ENCODE measurements at regions not wholly inside any gene's neighbourhood (a gene's known extent, or its start where the extent isn't known, plus 50 kb on each side); places are given as distances from the start of the nearest gene placed in this dataset.

DNA sequence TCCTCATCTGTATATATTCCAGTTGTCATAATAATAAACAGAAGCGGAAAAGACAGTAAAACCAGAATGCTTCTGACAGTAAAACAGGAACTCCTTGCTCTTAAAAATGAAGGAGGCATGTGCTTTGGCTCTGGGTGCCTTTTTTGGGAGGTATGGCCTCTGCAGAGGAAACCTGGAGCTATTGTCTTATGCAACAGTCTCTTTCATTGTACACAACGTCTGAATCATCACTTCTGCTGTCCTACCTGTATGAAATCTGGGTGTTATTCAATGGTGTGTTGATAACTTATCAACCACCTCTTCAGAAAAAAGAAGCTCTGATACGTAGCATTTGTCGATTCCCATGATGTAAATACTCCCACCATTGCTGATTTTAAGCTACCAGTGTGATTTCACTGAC lies 64.8 kb downstream of the CDCA7 start:
- TF ChIP-seq, protein P1, sequence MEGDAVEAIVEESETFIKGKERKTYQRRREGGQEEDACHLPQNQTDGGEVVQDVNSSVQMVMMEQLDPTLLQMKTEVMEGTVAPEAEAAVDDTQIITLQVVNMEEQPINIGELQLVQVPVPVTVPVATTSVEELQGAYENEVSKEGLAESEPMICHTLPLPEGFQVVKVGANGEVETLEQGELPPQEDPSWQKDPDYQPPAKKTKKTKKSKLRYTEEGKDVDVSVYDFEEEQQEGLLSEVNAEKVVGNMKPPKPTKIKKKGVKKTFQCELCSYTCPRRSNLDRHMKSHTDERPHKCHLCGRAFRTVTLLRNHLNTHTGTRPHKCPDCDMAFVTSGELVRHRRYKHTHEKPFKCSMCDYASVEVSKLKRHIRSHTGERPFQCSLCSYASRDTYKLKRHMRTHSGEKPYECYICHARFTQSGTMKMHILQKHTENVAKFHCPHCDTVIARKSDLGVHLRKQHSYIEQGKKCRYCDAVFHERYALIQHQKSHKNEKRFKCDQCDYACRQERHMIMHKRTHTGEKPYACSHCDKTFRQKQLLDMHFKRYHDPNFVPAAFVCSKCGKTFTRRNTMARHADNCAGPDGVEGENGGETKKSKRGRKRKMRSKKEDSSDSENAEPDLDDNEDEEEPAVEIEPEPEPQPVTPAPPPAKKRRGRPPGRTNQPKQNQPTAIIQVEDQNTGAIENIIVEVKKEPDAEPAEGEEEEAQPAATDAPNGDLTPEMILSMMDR (IDR thresholded peaks at IDR 0.05 in 4 of 5, conservative IDR thresholded peaks at IDR 0.05 in 1 of 5) = no peak
- no peak for TF ChIP-seq POLR2A (IDR thresholded peaks at IDR 0.05)
